RWPE2 (cell line): ENCODE measurements at regions not wholly inside any gene's neighbourhood (a gene's known extent, or its start where the extent isn't known, plus 50 kb on each side); places are given as distances from the start of the nearest gene placed in this dataset.

Experiments
- ATAC-seq: fragments of 200-7000 bp; cut with Tn5 transposase; 3 replicates; pipeline ENCODE4 v1.9.1; 2021; ENCODE audit warnings: low read depth
- DNase-seq: peaks from one replicate; pipeline ENCODE4 v3.0.0-alpha.2; 2020; ENCODE audit warnings: low spot score
- H3K27ac ChIP-seq: fragments of 450-650 bp; 2 replicates; pipeline ENCODE4 v1.5.1; 2017; ENCODE audit warnings: mild to moderate bottlenecking; ENCODE audit not compliant: poor library complexity, severe bottlenecking
- H3K27me3 ChIP-seq: fragments of 250-450 bp; sonication (Bioruptor Pico); 2 replicates; pipeline ENCODE4 v1.5.1; 2021; ENCODE audit warnings: mild to moderate bottlenecking, moderate library complexity; ENCODE audit not compliant: insufficient read depth, poor library complexity, severe bottlenecking
- H3K36me3 ChIP-seq: fragments of 250-450 bp; sonication (Bioruptor Pico); 2 replicates; pipeline ENCODE4 v1.5.1; 2020; ENCODE audit warnings: low read depth, mild to moderate bottlenecking, moderate library complexity
- H3K4me1 ChIP-seq: fragments of 250-450 bp; sonication (Bioruptor Pico); 2 replicates; pipeline ENCODE4 v1.5.1; 2021; ENCODE audit warnings: mild to moderate bottlenecking, moderate library complexity; ENCODE audit not compliant: insufficient read depth, poor library complexity, severe bottlenecking
- H3K4me3 ChIP-seq: fragments of 250-450 bp; sonication (Bioruptor Pico); 2 replicates; pipeline ENCODE4 v1.5.1; 2021; ENCODE audit warnings: mild to moderate bottlenecking, moderate library complexity; ENCODE audit not compliant: severe bottlenecking
- H3K9me3 ChIP-seq: fragments of 250-450 bp; sonication (Bioruptor Pico); 2 replicates; pipeline ENCODE4 v1.5.1; 2021; ENCODE audit warnings: mild to moderate bottlenecking, moderate library complexity; ENCODE audit not compliant: severe bottlenecking
- TF ChIP-seq, protein P1 (sequence below): fragments of 450-650 bp; IDR thresholded peaks from one replicate; pipeline ENCODE4 v1.5.1; 2017; ENCODE audit warnings: mild to moderate bottlenecking, moderate library complexity; ENCODE audit not compliant: poor library complexity, severe bottlenecking

DNA sequence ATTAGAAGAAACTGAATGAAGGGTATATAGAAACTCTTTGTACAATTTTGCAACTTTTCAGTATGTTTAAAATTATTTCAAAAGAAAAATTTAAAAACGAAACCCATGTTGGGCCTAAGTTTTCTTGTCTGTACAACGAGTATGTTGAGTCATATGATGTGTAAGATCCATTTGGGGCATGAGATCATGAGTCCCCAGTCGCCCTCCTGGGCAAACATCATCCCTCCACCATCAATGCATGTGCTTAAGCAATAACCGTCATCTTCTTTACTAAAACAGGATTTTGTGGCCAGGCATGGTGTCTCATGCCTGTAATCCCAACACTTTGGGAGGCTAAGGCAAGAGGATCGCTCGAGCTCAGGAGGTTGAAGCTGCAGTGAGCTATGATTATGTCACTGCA, 54.2 kb upstream of the CDCA7L start:
- Histone ChIP-seq H3K27me3 (no peaks in the 10 kb centered on the region), H3K4me3 (no peak overlapping the region), H3K4me1 (peaks cover 28% of the 10 kb centered on the region), H3K27ac (peak overlapping the region; percentile 74), H3K36me3 (no peaks in the 10 kb centered on the region), H3K9me3 (peaks cover under 1% of the 10 kb centered on the region)
- TF ChIP-seq, protein P1, sequence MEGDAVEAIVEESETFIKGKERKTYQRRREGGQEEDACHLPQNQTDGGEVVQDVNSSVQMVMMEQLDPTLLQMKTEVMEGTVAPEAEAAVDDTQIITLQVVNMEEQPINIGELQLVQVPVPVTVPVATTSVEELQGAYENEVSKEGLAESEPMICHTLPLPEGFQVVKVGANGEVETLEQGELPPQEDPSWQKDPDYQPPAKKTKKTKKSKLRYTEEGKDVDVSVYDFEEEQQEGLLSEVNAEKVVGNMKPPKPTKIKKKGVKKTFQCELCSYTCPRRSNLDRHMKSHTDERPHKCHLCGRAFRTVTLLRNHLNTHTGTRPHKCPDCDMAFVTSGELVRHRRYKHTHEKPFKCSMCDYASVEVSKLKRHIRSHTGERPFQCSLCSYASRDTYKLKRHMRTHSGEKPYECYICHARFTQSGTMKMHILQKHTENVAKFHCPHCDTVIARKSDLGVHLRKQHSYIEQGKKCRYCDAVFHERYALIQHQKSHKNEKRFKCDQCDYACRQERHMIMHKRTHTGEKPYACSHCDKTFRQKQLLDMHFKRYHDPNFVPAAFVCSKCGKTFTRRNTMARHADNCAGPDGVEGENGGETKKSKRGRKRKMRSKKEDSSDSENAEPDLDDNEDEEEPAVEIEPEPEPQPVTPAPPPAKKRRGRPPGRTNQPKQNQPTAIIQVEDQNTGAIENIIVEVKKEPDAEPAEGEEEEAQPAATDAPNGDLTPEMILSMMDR = no peak
- ATAC-seq (no peak), DNase-seq (no peak)

DNA sequence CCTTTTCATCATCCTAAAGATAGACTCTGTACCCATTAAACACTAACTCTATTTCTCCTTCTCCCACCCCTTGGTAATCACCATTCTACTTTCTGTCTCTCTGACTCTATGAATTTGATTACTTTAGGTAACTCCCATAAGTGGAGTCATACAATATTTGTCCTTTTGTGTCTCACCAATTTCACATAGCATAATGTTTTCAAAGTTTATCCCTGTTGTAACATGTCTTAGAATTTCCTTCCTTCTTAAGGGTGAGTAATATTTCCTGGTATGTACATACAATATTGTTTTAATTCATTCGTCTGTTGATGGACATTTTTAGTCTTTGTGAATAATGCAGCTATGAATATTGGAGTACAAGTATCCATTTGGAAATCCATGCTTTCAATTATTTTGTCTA, 50.9 kb upstream of the CDCA7L start:
- Histone ChIP-seq H3K27ac (peak overlapping the region; percentile 88), H3K4me1 (peaks cover 28% of the 10 kb centered on the region), H3K4me3 (no peak overlapping the region), H3K9me3 (peaks cover 4% of the 10 kb centered on the region), H3K36me3 (no peaks in the 10 kb centered on the region), H3K27me3 (no peaks in the 10 kb centered on the region)
- TF ChIP-seq, protein P1 = no peak
- ATAC-seq (peak; percentile 85), DNase-seq (no peak)
